ENCODE measurements at regions not wholly inside any gene's neighbourhood (a gene's known extent, or its start where the extent isn't known, plus 50 kb on each side); places are given as distances from the start of the nearest gene placed in this dataset.
"Not testable (repeated sequence)": the region's sequence is repeated elsewhere in the genome, so short reads cannot be mapped to it uniquely, and the experiment has no call there.

- no peak for DNase-seq
These were observed 55.1 kb downstream of the SOX9 start for GRCh38 chr17:72175787-72176515.

DNA sequence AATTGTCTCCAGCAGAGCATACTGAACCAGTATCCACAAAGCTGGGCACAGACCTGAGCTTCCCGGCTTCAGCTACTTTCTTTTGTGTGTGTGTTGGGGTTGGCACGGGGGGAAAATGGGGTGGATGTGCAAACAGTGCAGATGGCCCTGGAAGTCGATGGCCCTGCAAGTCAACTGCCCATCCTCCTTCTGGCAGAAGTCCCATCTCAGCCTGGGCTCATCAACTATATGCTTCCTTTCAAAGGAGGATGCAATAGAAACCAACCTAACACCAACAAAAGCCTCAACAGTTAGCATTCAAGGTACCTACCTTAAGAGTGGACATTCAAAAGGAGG lies 55.7 kb downstream of the SOX9 start:
- peak; percentile 84 for DNase-seq

GRCh38 chr17:72176951-72177660 lies 56.3 kb downstream of the SOX9 start:
- DNase-seq = peak; percentile 84

DNA sequence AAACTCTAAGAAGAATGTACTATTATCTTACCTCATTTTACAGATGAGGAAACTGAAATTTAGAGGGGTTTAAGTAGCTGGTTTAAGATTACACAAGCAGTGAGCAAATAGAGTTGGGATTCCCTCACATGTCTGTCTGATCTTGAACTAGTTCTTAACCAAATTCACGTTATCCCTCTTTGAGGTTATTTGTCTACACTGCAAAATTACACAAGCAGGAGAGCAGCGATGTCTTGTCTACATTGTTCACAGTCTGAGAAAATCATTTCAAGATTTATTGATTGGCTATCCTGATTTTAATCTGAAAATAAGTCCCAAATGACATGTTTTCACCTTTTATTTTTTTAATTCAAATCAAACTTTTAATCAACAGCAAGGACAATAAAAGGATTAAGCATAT lies 56.9 kb downstream of the SOX9 start:
- no peak for DNase-seq

GRCh38 chr17:72182371-72182873 lies 61.6 kb downstream of the SOX9 start:
- no peak for DNase-seq

DNA sequence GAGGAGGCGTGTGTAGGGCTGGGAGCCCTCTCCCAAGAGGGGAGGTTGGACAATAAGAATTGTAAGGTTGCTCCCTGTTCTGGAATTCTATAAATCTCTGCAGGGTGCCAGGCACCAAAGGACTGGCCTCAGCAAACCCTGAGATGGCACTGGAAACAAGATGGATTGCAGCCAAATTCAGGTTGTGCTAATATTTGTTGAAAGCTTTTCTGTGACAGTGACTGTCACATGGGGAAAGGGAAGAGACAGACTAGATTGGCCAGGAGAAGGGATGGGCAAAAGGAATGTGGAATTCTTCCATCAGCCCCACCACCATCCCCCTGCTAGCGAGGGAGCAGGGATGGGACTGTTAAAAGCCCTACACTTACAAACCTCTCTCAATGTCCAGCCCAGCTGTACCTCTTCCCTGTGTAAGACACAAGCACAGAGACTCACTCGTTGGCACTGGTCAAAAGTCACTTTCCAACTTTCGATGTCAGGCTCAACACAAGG lies 62.4 kb downstream of the SOX9 start:
- peak; percentile 79 for DNase-seq

GRCh38 chr17:72184805-72185204 lies 64.0 kb downstream of the SOX9 start:
- DNase-seq = no peak

GRCh38 chr17:72185564-72185963 lies 64.7 kb downstream of the SOX9 start:
- DNase-seq = no peak

DNA sequence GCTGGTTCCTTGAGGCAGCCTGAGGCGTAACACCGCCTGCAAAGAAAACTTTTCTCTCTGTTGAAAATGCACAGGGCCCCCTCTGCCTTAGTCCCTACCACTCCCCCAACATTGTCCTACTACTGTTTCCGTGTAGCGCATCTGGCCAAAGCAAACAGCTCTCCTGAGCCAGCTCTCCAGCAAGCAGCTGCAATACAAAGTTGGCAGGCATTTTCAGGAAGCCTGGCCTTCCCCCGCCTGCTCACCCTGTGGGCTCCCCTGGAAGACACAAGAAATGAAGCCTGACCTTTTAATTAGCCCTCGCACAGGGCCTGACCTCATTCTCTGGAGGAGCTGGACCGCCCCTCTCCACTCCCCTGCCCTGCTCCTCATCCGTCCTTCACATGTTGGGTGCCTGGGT lies 66.7 kb downstream of the SOX9 start:
- DNase-seq = peak; percentile 58

GRCh38 chr17:72188801-72189200 lies 68.0 kb downstream of the SOX9 start:
- DNase-seq = no peak

- peak; percentile 17 for DNase-seq
These were observed 69.2 kb downstream of the SOX9 start for GRCh38 chr17:72189768-72190593.

- DNase-seq = no peak
These were observed 70.5 kb downstream of the SOX9 start for GRCh38 chr17:72191356-72191755.

DNA sequence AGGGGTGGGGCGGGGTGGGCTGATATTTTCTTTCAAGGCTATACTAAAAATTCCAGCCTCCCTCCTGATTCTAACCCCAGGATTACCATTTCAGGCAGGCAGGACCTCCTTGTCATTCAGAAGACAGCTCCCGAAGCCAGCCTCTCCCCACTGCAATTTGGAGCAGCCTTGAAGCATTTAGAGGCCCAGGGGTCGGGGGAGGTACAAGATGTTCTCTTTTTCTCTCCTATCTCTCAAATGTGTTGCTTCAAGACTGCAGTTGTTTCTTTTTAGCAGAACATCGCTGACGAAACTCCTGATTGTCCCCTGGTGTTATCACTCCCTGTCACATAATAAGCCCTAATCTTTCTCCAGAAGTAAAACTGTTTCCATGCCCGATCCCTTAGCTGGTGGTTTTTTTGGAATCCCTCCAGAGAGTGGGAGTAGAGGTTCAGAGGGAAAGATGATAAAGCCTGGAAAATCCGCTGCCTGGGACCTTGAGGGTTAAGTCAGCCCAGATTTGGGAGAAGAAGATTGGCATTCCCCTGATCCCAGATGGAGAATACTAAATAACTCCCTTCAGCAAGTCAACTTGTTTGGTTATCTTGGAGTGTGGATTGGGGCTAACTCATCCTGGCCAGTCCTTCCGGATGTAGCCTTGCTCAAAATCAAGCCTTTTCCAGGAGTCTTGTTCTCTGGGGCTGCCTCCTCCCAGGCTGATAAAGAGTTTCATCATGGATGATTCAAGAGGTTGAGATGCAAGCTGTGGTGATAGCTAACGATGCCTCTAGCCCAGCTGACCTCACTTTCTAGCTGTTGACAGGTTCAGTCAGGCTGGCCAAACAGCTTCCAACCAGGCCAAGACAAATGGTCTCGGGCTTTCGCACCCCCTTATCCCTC lies 71.3 kb downstream of the SOX9 start:
- no peak for DNase-seq

- DNase-seq = no peak
These were observed 72.0 kb downstream of the SOX9 start for GRCh38 chr17:72192800-72193192.

- DNase-seq = no peak
These were observed 72.7 kb downstream of the SOX9 start for GRCh38 chr17:72193391-72194106.

DNA sequence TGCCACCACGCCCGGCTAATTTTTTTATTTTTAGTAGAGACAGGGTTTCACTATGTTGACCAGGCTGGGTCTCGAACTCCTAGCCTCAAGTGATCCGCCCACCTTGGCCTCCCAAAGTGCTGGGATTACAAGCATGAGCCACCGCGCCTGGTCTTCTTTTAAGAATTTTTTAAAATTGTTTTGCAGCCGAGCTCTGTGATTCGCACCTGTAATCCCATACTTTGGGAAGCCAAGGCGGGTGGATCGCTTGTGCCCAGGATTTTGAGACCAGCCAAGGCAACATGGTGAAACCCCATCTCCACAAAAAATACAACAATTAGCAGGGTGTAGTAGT lies 73.3 kb downstream of the SOX9 start:
- DNase-seq = not testable (repeated sequence)

- DNase-seq = no peak
These were observed 78.4 kb downstream of the SOX9 start for GRCh38 chr17:72199256-72199655.

DNA sequence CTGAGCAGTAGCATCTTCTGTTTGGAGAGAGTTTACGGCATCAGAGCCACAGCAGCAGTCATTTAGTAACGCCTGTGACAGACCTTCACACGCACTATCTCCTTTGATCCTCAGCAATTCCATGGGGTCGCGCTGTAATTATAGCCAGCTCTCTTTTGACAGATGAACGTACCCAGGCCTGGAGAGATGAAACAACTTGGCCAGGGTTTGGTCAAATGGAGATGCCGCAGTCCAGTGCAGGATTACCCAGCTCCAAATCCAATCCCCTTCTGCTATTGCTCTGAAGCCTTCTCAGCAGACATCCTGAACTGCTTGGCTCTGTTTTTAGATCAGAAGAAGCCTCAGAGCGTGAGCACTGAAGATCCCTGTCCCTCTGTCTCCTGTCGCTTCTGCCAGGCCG lies 83.9 kb downstream of the SOX9 start:
- DNase-seq = no peak

GRCh38 chr17:72205357-72205756 lies 84.5 kb downstream of the SOX9 start:
- DNase-seq = no peak

DNA sequence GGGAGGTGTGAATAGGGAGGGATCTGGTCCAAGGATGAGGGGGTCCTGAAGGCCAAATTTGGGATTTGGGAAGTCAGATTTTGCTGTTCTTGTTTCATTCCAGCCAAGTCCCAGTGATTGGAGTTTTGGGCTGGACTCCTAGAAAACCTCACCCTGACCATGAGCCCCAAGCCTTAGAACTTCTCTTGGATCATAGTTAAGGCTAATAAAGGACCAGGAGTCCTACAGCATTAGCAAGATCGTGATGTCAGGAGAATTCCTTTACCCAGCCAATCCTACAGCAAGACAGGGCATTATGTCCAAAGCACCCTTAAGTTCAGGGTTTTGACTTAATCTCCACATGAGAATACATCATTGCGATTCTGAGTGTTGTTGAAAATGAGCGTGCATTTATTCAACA lies 85.0 kb downstream of the SOX9 start:
- DNase-seq = no peak

- no peak for DNase-seq
These were observed 85.6 kb downstream of the SOX9 start for GRCh38 chr17:72206376-72206775.

GRCh38 chr17:72208832-72209231 lies 88.0 kb downstream of the SOX9 start:
- DNase-seq = no peak

Data from NCI-H2029 treated with DMSO at 0.1 percent for 48 hours (cell line).